Type B pancreatic cell (in vitro differentiated cells): ENCODE measurements at regions not wholly inside any gene's neighbourhood (a gene's known extent, or its start where the extent isn't known, plus 50 kb on each side); places are given as distances from the start of the nearest gene placed in this dataset.
"Not testable (repeated sequence)": the region's sequence is repeated elsewhere in the genome, so short reads cannot be mapped to it uniquely, and the experiment has no call there.

ENCODE experiments used
- DNase-seq: peaks from one replicate; pipeline ENCODE4 v3.0.0; 2021; ENCODE audit warnings: mixed read lengths; ENCODE audit not compliant: unreplicated experiment; ENCODE audit errors: extremely low spot score
- H3K27ac Mint-ChIP-seq: 2 replicates; pipeline ENCODE4 v1.8.0; 2021; ENCODE audit warnings: mild to moderate bottlenecking, mixed read lengths
- H3K27me3 Mint-ChIP-seq: 2 replicates; pipeline ENCODE4 v1.8.0; 2021; ENCODE audit warnings: mixed read lengths
- H3K36me3 Mint-ChIP-seq: 2 replicates; pipeline ENCODE4 v1.8.0; 2021; ENCODE audit warnings: mixed read lengths
- H3K4me1 Mint-ChIP-seq: one replicate; pipeline ENCODE4 v1.8.0; 2021; ENCODE audit warnings: mixed read lengths; ENCODE audit not compliant: unreplicated experiment
- H3K4me3 Mint-ChIP-seq: 2 replicates; pipeline ENCODE4 v1.8.0; 2021; ENCODE audit warnings: mild to moderate bottlenecking, mixed read lengths
- H3K9me3 Mint-ChIP-seq: 2 replicates; pipeline ENCODE4 v1.8.0; 2021; ENCODE audit warnings: mixed read lengths
- CTCF ChIP-seq: fragments of 200-600 bp; sonication (generic); conservative IDR thresholded peaks from 2 replicates; pipeline ENCODE4 v1.5.0; 2021; ENCODE audit warnings: antibody characterized with exemption, mild to moderate bottlenecking

GRCh38 chr12:104906695-104907094 is 51.4 kb downstream of the SLC41A2 start:
- H3K27me3 Mint-ChIP-seq, result no peaks in the 10 kb centered on the region
- H3K4me3 Mint-ChIP-seq, result no peak overlapping the region
- no peak overlapping the region for H3K27ac Mint-ChIP-seq
- H3K9me3 Mint-ChIP-seq, result no peaks in the 10 kb centered on the region
- no peak for TF ChIP-seq CTCF
- DNase-seq, result no peak
- no peaks in the 10 kb centered on the region for H3K36me3 Mint-ChIP-seq
- no peaks in the 10 kb centered on the region for H3K4me1 Mint-ChIP-seq

GRCh38 chr12:104905446-104905845 is 52.6 kb downstream of the SLC41A2 start:
- H3K9me3 Mint-ChIP-seq, H3K27ac Mint-ChIP-seq, H3K27me3 Mint-ChIP-seq, H3K36me3 Mint-ChIP-seq, H3K4me1 Mint-ChIP-seq, DNase-seq, H3K4me3 Mint-ChIP-seq: not testable (repeated sequence)

GRCh38 chr12:104903648-104904423 is 54.3 kb downstream of the SLC41A2 start:
- TF ChIP-seq CTCF, result no peak
- H3K36me3 Mint-ChIP-seq, result no peaks in the 10 kb centered on the region
- H3K9me3 Mint-ChIP-seq, result no peaks in the 10 kb centered on the region
- no peak overlapping the region for H3K4me3 Mint-ChIP-seq
- no peak overlapping the region for H3K27ac Mint-ChIP-seq
- no peaks in the 10 kb centered on the region for H3K4me1 Mint-ChIP-seq
- H3K27me3 Mint-ChIP-seq, result no peaks in the 10 kb centered on the region
- DNase-seq, result no peak

- Mint-ChIP-seq H3K4me3 (no peak overlapping the region), H3K4me1 (no peaks in the 10 kb centered on the region)
- no peak for TF ChIP-seq CTCF
These were observed 56.0 kb downstream of the SLC41A2 start for GRCh38 chr12:104902125-104902524.

GRCh38 chr12:104896710-104897109 is 61.4 kb downstream of the SLC41A2 start:
- H3K4me1 Mint-ChIP-seq, result no peaks in the 10 kb centered on the region
- DNase-seq, result no peak
- no peaks in the 10 kb centered on the region for H3K27me3 Mint-ChIP-seq
- no peaks in the 10 kb centered on the region for H3K36me3 Mint-ChIP-seq
- H3K4me3 Mint-ChIP-seq, result no peak overlapping the region
- no peak overlapping the region for H3K27ac Mint-ChIP-seq
- no peak for TF ChIP-seq CTCF
- peaks cover 4% of the 10 kb centered on the region for H3K9me3 Mint-ChIP-seq

More at GRCh38 chr12:104902125-104902524, 56.0 kb downstream of the SLC41A2 start:
- H3K9me3 Mint-ChIP-seq, result no peaks in the 10 kb centered on the region
- no peaks in the 10 kb centered on the region for H3K36me3 Mint-ChIP-seq
- H3K27ac Mint-ChIP-seq, result no peak overlapping the region
- DNase-seq, result no peak
- no peaks in the 10 kb centered on the region for H3K27me3 Mint-ChIP-seq

- H3K36me3 Mint-ChIP-seq, result no peaks in the 10 kb centered on the region
- no peak for DNase-seq
- no peak overlapping the region for H3K27ac Mint-ChIP-seq
- peaks cover 4% of the 10 kb centered on the region for H3K9me3 Mint-ChIP-seq
- no peak overlapping the region for H3K4me3 Mint-ChIP-seq
- TF ChIP-seq CTCF, result no peak
- H3K27me3 Mint-ChIP-seq, result no peaks in the 10 kb centered on the region
- no peaks in the 10 kb centered on the region for H3K4me1 Mint-ChIP-seq
These were observed 61.9 kb downstream of the SLC41A2 start for GRCh38 chr12:104896146-104896545.
